HepG2 (cell line): ENCODE measurements at regions not wholly inside any gene's neighbourhood (a gene's known extent, or its start where the extent isn't known, plus 50 kb on each side); places are given as distances from the start of the nearest gene placed in this dataset.

ENCODE experiments used
- ATRX ChIP-seq: sonication (generic); formaldehyde crosslinking; IDR thresholded peaks from 2 replicates; pipeline ENCODE4 v1.4.0; 2020; ENCODE audit warnings: missing genetic modification reagents, borderline replicate concordance
- CREM ChIP-seq, 2 experiments: sonication (generic) in 1 of 2; formaldehyde crosslinking in 1 of 2; IDR thresholded peaks; 2 replicates each; pipeline versions ENCODE4 v1.4.0 to v1.6.1; 2016 to 2020; ENCODE audit warnings: antibody characterized with exemption in 1 of 2, mild to moderate bottlenecking in 1 of 2, missing genetic modification reagents in 1 of 2
- DNMT3B ChIP-seq: conservative IDR thresholded peaks from 2 replicates; pipeline ENCODE4 v1.6.1; 2016; ENCODE audit warnings: missing biosample characterization, control low read depth
- ESRRA ChIP-seq: sonication (generic); formaldehyde crosslinking; IDR thresholded peaks from 2 replicates; pipeline ENCODE4 v1.5.1; 2020; ENCODE audit warnings: mild to moderate bottlenecking, low read depth, missing genetic modification reagents
- HOXA3 ChIP-seq: sonication (generic); formaldehyde crosslinking; IDR thresholded peaks from 2 replicates; pipeline ENCODE4 v1.5.0; 2020; ENCODE audit warnings: missing genetic modification reagents
- MTA3 ChIP-seq: sonication (generic); formaldehyde crosslinking; IDR thresholded peaks from 2 replicates; pipeline ENCODE4 v1.4.0; 2020; ENCODE audit warnings: missing genetic modification reagents
- NCOA2 ChIP-seq: sonication (generic); formaldehyde crosslinking; IDR thresholded peaks from 2 replicates; pipeline ENCODE4 v1.8.0; 2022; ENCODE audit warnings: inconsistent platforms
- PHF21A ChIP-seq: sonication (generic); formaldehyde crosslinking; IDR thresholded peaks from 2 replicates; pipeline ENCODE4 v1.5.0; 2020; ENCODE audit warnings: mild to moderate bottlenecking, missing genetic modification reagents
- PITX1 ChIP-seq: sonication (generic); formaldehyde crosslinking; IDR thresholded peaks from 2 replicates; pipeline ENCODE4 v1.5.1; 2020; ENCODE audit warnings: mild to moderate bottlenecking, missing genetic modification reagents
- SMC3 ChIP-seq: IDR thresholded peaks from 2 replicates; pipeline ENCODE4 v1.6.1; 2011; ENCODE audit warnings: low read length, improper control_type of control experiment
- TBP ChIP-seq: sonication (generic); formaldehyde crosslinking; IDR thresholded peaks from 2 replicates; pipeline ENCODE4 v1.5.0; 2020; ENCODE audit warnings: missing genetic modification reagents
- ZBTB10 ChIP-seq: sonication (generic); formaldehyde crosslinking; IDR thresholded peaks from 2 replicates; pipeline ENCODE4 v1.4.0; 2020; ENCODE audit warnings: missing genetic modification reagents, borderline replicate concordance
- ZIK1 ChIP-seq: sonication (generic); formaldehyde crosslinking; IDR thresholded peaks from 2 replicates; pipeline ENCODE4 v1.5.0; 2020; ENCODE audit warnings: mild to moderate bottlenecking, low read depth, missing genetic modification reagents, borderline replicate concordance
- ZNF230 ChIP-seq: sonication (generic); formaldehyde crosslinking; IDR thresholded peaks from 2 replicates; pipeline ENCODE4 v1.4.0; 2020; ENCODE audit warnings: mild to moderate bottlenecking, missing genetic modification reagents
- ZNF264 ChIP-seq: sonication (generic); formaldehyde crosslinking; IDR thresholded peaks from 2 replicates; pipeline ENCODE4 v1.4.0; 2020; ENCODE audit warnings: missing genetic modification reagents
- TF ChIP-seq, protein P1 (sequence below), 2 experiments: IDR thresholded peaks; 2 replicates each; pipeline ENCODE4 v1.6.1; 2011 to 2012; ENCODE audit warnings: low read length in 2 of 2, borderline replicate concordance in 1 of 2, low read depth in 1 of 2, mild to moderate bottlenecking in 1 of 2, moderate library complexity in 1 of 2
- TF ChIP-seq, protein P2 (sequence below): sonication (generic); formaldehyde crosslinking; IDR thresholded peaks from 2 replicates; pipeline ENCODE4 v1.4.0; 2020; ENCODE audit warnings: mild to moderate bottlenecking, missing genetic modification reagents

DNA sequence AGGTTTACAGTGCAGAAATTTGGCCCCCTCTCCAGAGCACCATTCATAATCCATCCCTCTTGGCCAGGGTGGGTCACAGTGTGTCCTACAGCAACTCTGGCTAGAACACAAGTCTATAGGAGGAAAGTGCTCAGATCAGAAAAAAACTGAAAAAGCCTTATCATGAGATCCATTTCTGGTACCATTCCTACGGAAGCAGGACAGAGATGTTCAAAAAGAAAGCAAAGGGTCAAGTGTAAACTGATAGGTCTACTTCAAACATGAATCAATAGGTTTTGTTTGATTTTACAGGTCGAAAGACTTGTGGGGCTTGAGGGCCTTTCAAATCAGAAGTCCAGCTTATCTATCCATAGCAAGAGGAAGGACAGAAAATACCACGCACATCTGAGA lies 326.4 kb downstream of the SOX9 start (continued):
- TF ChIP-seq, protein P1, sequence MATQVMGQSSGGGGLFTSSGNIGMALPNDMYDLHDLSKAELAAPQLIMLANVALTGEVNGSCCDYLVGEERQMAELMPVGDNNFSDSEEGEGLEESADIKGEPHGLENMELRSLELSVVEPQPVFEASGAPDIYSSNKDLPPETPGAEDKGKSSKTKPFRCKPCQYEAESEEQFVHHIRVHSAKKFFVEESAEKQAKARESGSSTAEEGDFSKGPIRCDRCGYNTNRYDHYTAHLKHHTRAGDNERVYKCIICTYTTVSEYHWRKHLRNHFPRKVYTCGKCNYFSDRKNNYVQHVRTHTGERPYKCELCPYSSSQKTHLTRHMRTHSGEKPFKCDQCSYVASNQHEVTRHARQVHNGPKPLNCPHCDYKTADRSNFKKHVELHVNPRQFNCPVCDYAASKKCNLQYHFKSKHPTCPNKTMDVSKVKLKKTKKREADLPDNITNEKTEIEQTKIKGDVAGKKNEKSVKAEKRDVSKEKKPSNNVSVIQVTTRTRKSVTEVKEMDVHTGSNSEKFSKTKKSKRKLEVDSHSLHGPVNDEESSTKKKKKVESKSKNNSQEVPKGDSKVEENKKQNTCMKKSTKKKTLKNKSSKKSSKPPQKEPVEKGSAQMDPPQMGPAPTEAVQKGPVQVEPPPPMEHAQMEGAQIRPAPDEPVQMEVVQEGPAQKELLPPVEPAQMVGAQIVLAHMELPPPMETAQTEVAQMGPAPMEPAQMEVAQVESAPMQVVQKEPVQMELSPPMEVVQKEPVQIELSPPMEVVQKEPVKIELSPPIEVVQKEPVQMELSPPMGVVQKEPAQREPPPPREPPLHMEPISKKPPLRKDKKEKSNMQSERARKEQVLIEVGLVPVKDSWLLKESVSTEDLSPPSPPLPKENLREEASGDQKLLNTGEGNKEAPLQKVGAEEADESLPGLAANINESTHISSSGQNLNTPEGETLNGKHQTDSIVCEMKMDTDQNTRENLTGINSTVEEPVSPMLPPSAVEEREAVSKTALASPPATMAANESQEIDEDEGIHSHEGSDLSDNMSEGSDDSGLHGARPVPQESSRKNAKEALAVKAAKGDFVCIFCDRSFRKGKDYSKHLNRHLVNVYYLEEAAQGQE (IDR thresholded peaks at IDR 0.05; ENCODE audit: borderline replicate concordance in 1 of 2, low read depth in 1 of 2, low read length in 2 of 2), result 0 out of 4 replicates have a peak, but pooled peaks of 1 of the 2 experiments have one; percentile 17
- peak; percentile 93 for TF ChIP-seq NCOA2 (CRISPR knock-in tag)
- no peak for TF ChIP-seq ZBTB10 (CRISPR knock-in tag)
- peak; percentile 42 for TF ChIP-seq ZNF264 (CRISPR knock-in tag)
- no peak for TF ChIP-seq DNMT3B (CRISPR knock-in tag)
- TF ChIP-seq HOXA3, result no peak
- TF ChIP-seq ATRX (CRISPR knock-in tag), result no peak
- TF ChIP-seq MTA3 (CRISPR knock-in tag), result no peak
- peak; percentile 81 for TF ChIP-seq PITX1 (CRISPR knock-in tag)
- TF ChIP-seq ESRRA (CRISPR knock-in tag), result peak; percentile 57; the same call in 1 of the 2 replicates
- peak; percentile 80; the same call in 1 of the 2 replicates for TF ChIP-seq PHF21A (CRISPR knock-in tag)
- no peak for TF ChIP-seq SMC3
- no peak; the same call in 1 of the 2 replicates for TF ChIP-seq ZIK1 (CRISPR knock-in tag)
- TF ChIP-seq CREM (IDR thresholded peaks at IDR 0.05), result peak; percentile 84
- TF ChIP-seq CREM (CRISPR knock-in tag; IDR thresholded peaks at IDR 0.05), result no peak
- TF ChIP-seq TBP (CRISPR knock-in tag), result no peak
- TF ChIP-seq, protein P2, sequence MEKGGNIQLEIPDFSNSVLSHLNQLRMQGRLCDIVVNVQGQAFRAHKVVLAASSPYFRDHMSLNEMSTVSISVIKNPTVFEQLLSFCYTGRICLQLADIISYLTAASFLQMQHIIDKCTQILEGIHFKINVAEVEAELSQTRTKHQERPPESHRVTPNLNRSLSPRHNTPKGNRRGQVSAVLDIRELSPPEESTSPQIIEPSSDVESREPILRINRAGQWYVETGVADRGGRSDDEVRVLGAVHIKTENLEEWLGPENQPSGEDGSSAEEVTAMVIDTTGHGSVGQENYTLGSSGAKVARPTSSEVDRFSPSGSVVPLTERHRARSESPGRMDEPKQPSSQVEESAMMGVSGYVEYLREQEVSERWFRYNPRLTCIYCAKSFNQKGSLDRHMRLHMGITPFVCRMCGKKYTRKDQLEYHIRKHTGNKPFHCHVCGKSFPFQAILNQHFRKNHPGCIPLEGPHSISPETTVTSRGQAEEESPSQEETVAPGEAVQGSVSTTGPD (CRISPR knock-in tag), result no peak
- TF ChIP-seq ZNF230 (CRISPR knock-in tag), result no peak; the same call in 1 of the 2 replicates
